Muscle layer of duodenum (tissue), 2 donors: ENCODE measurements at regions not wholly inside any gene's neighbourhood (a gene's known extent, or its start where the extent isn't known, plus 50 kb on each side); places are given as distances from the start of the nearest gene placed in this dataset.
"Not testable (repeated sequence)": the region's sequence is repeated elsewhere in the genome, so short reads cannot be mapped to it uniquely, and the experiment has no call there.

Experiments
- H3K27ac ChIP-seq: one replicate; pipeline ENCODE4 v1.7.0; 2013; ENCODE audit warnings: mild to moderate bottlenecking, low read length
- H3K27me3 ChIP-seq: one replicate; pipeline ENCODE4 v1.7.0; 2013; ENCODE audit warnings: low read depth, mild to moderate bottlenecking, control low read depth, low read length
- H3K36me3 ChIP-seq, 2 donors: one replicate each; pipeline ENCODE4 v1.7.0; 2013; ENCODE audit warnings: low read length in 2 of 2, control low read depth in 1 of 2, mild to moderate bottlenecking in 1 of 2; ENCODE audit not compliant: insufficient read depth in 2 of 2, control insufficient read depth in 1 of 2
- H3K4me1 ChIP-seq, 2 donors: one replicate each; pipeline ENCODE4 v1.7.0; 2013; ENCODE audit warnings: low read length in 2 of 2, mild to moderate bottlenecking in 2 of 2, control low read depth in 1 of 2, moderate library complexity in 1 of 2; ENCODE audit not compliant: insufficient read depth in 2 of 2, control insufficient read depth in 1 of 2
- H3K4me3 ChIP-seq, 2 donors: one replicate each; pipeline ENCODE4 v1.7.0; 2013; ENCODE audit warnings: low read length in 2 of 2, low read depth in 1 of 2, mild to moderate bottlenecking in 1 of 2
- H3K9me3 ChIP-seq, 2 donors: one replicate each; pipeline ENCODE4 v1.7.0; 2013; ENCODE audit warnings: low read length in 2 of 2, control low read depth in 1 of 2, mild to moderate bottlenecking in 1 of 2; ENCODE audit not compliant: control insufficient read depth in 1 of 2
- donor health status: healthy.

DNA sequence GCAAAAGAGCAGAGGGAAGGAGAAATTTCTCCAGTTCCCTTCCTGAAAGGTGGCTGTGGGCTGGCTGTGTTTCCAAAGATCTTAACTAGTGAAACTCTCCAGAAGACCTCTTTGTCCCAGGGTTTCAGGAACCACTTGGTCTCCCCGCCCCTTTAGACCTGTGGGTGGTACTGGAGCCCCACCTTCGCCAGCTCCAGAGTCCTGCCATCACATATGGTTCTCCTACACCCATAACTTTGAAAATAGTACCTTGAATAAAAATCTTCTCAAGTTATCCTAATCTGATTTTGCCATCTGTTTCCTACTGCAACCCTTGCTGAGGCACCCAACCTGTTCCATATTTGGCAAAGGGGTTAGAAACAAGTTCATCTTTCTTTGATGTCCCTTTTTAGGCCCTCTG lies 303.9 kb downstream of the SEC16B start:
- Histone ChIP-seq H3K4me1 (no peaks in the 10 kb centered on the region), H3K27ac (no peak overlapping the region), H3K27me3 (no peaks in the 10 kb centered on the region), H3K9me3 (no peaks in the 10 kb centered on the region), H3K4me3 (no peak overlapping the region), H3K36me3 (no peaks in the 10 kb centered on the region)

- H3K27me3 ChIP-seq, H3K4me3 ChIP-seq, H3K9me3 ChIP-seq, H3K4me1 ChIP-seq, H3K36me3 ChIP-seq, H3K27ac ChIP-seq: not testable (repeated sequence)
Observed at GRCh38 chr1:177664742-177665141, 305.1 kb downstream of the SEC16B start.

- Histone ChIP-seq H3K4me1 (no peaks in the 10 kb centered on the region), H3K27ac (no peak overlapping the region), H3K9me3 (no peaks in the 10 kb centered on the region), H3K4me3 (no peak overlapping the region), H3K36me3 (no peaks in the 10 kb centered on the region), H3K27me3 (no peaks in the 10 kb centered on the region)
Observed at GRCh38 chr1:177660188-177660587, 309.7 kb downstream of the SEC16B start.

DNA sequence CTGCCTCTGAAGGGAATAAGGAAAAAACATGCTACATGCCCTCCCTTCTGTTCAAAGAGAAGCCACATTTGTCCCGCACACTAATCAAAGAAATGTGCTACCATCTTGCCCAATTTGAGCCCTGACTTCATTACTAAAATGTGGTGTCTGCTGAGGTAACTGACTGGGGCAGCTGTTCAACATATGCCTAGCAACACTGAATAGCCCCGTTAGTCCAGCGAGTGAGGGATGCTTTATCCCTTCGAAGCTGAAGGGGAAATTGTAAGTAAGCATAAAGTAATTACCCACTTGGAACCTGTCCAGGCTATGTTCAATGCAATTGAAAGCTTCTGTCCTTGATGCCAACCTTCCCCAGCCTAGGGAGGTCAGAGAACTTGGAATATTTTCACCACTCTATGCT lies 310.6 kb downstream of the SEC16B start:
- Histone ChIP-seq H3K4me3 (no peak overlapping the region), H3K9me3 (no peaks in the 10 kb centered on the region), H3K27me3 (no peaks in the 10 kb centered on the region), H3K36me3 (no peaks in the 10 kb centered on the region), H3K4me1 (no peaks in the 10 kb centered on the region), H3K27ac (no peak overlapping the region)

- H3K27ac ChIP-seq = no peak overlapping the region
- H3K9me3 ChIP-seq = no peaks in the 10 kb centered on the region
- no peaks in the 10 kb centered on the region for H3K4me1 ChIP-seq
- no peaks in the 10 kb centered on the region for H3K36me3 ChIP-seq
- H3K27me3 ChIP-seq = no peaks in the 10 kb centered on the region
- H3K4me3 ChIP-seq = no peak overlapping the region
Observed at GRCh38 chr1:177656598-177656997, 313.3 kb downstream of the SEC16B start.

GRCh38 chr1:177650947-177651346 lies 318.9 kb downstream of the SEC16B start:
- H3K4me3 ChIP-seq = no peak overlapping the region
- H3K4me1 ChIP-seq = no peaks in the 10 kb centered on the region
- H3K9me3 ChIP-seq = no peaks in the 10 kb centered on the region
- H3K27me3 ChIP-seq = no peaks in the 10 kb centered on the region
- H3K36me3 ChIP-seq = no peaks in the 10 kb centered on the region
- no peak overlapping the region for H3K27ac ChIP-seq

DNA sequence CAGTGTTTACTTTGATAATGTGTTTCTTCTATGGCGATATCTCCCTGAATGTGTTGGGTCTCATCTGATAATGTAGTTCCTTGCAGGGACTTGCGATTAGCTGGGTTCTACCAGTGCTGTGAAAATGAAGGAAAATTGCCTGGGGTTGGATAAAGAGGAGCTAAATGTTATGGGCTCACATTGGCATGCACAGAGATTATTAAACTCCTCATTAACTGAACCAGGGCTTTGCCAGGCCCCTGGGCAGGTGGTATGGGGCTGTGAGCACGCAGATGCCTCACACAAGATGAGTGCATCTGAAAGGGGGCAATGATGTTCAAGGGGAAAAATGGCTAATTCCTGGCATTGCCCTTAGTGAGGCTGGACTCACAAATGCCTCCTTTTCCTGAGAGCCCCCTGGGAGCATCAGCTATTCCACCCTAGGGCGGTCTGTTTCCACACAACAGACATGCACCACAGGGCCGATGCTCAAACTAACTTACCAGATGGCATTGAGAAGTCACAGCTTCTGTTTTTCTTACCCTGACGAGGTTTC lies 321.1 kb downstream of the SEC16B start:
- no peaks in the 10 kb centered on the region for H3K9me3 ChIP-seq
- no peak overlapping the region for H3K27ac ChIP-seq
- H3K36me3 ChIP-seq = no peaks in the 10 kb centered on the region
- no peaks in the 10 kb centered on the region for H3K27me3 ChIP-seq
- no peak overlapping the region for H3K4me3 ChIP-seq
- no peaks in the 10 kb centered on the region for H3K4me1 ChIP-seq

DNA sequence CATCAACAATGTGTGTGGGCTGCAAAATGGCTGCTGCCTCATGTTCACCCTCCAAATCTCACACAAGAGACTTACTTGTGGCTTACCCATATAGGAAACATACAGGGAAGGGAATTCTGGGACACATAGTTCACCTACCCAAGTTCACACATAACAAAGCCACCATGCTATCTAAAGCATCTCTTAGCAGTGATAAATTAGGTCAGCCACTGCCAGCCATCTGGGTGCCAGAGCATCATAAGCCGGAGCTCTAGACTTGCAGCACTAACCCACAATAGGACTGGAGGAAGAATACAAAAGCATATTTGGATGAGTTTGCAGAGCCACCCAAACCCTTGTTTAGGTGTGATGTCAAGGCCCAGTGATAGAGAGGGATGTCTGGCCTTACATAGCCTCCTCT lies 321.7 kb downstream of the SEC16B start:
- Histone ChIP-seq H3K27ac (no peak overlapping the region), H3K4me1 (no peaks in the 10 kb centered on the region), H3K4me3 (no peak overlapping the region), H3K27me3 (no peaks in the 10 kb centered on the region), H3K36me3 (no peaks in the 10 kb centered on the region), H3K9me3 (no peaks in the 10 kb centered on the region)

GRCh38 chr1:177646757-177647730 lies 322.8 kb downstream of the SEC16B start:
- H3K4me1 ChIP-seq = no peaks in the 10 kb centered on the region
- no peak overlapping the region for H3K4me3 ChIP-seq
- no peak overlapping the region for H3K27ac ChIP-seq
- no peaks in the 10 kb centered on the region for H3K27me3 ChIP-seq
- no peaks in the 10 kb centered on the region for H3K36me3 ChIP-seq
- H3K9me3 ChIP-seq = no peaks in the 10 kb centered on the region

GRCh38 chr1:177645491-177646190 lies 324.2 kb downstream of the SEC16B start:
- Histone ChIP-seq H3K4me1 (no peaks in the 10 kb centered on the region), H3K9me3 (no peaks in the 10 kb centered on the region), H3K36me3 (no peaks in the 10 kb centered on the region), H3K27me3 (no peaks in the 10 kb centered on the region), H3K27ac (no peak overlapping the region), H3K4me3 (no peak overlapping the region)

DNA sequence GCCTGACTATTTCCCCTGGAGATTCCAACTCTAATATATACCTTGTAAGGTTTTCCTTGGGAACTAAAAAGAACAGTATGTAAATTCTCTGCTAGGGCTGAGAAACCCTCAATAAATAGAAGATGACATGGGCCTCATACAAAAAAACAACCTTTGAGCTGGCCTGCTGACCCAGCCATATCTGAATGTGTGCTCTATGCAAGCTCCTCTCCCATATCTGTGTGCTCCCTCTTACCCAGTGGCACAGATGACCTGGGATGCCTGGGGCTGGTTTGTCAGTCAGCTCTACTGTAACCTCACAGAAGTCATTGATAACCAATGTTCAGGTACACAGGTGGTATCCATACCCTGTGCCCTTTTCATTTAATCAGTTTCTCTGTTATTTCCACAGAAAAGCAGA lies 329.2 kb downstream of the SEC16B start:
- Histone ChIP-seq H3K27me3 (no peaks in the 10 kb centered on the region), H3K36me3 (no peaks in the 10 kb centered on the region), H3K4me3 (no peak overlapping the region), H3K4me1 (no peaks in the 10 kb centered on the region), H3K9me3 (no peaks in the 10 kb centered on the region), H3K27ac (no peak overlapping the region)
